ENCODE measurements at regions not wholly inside any gene's neighbourhood (a gene's known extent, or its start where the extent isn't known, plus 50 kb on each side); places are given as distances from the start of the nearest gene placed in this dataset.

DNA sequence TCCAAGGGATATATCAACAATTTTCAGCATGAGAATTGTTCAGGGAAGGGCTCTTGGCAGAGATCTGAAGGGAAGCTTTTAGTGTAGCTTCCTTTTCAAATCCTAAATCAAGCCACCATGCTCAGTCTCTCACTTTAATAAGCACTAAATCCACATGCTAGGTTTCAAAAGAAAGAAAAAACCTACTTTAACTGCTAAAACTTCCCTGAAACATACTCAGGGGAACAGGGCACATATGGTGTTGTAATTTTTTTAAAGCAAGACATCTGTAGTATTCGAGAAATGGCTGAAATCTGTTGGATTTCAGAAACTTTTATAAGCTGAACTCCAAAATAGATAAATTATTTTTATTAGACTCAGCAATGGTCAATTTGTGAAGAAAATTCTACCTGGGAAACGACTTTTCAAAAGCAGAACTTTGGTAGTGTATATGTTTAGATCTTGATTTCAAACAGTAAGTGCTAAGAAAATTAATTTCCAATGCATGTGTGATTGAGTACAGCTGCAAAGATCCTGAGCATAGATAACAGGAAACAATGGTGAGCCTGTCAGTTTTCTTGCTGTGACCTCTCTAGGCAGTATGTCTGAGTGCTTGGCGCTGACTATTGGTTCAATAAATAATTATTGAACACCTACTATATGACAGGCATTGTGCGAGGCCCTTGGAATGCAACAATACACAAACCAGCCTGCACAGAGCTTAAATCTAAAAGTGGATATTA is 804.5 kb upstream of the SOX9 start:
- H3K4me3 ChIP-seq (ENCODE audit: low read depth, low read length), result no peak overlapping the region
- H3K36me3 ChIP-seq (ENCODE audit: control insufficient read depth, insufficient read depth, low read length), result no peaks in the 10 kb centered on the region
- DNase-seq (ENCODE audit: low read depth), result no peak
- TF ChIP-seq, protein P1, sequence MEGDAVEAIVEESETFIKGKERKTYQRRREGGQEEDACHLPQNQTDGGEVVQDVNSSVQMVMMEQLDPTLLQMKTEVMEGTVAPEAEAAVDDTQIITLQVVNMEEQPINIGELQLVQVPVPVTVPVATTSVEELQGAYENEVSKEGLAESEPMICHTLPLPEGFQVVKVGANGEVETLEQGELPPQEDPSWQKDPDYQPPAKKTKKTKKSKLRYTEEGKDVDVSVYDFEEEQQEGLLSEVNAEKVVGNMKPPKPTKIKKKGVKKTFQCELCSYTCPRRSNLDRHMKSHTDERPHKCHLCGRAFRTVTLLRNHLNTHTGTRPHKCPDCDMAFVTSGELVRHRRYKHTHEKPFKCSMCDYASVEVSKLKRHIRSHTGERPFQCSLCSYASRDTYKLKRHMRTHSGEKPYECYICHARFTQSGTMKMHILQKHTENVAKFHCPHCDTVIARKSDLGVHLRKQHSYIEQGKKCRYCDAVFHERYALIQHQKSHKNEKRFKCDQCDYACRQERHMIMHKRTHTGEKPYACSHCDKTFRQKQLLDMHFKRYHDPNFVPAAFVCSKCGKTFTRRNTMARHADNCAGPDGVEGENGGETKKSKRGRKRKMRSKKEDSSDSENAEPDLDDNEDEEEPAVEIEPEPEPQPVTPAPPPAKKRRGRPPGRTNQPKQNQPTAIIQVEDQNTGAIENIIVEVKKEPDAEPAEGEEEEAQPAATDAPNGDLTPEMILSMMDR (IDR thresholded peaks at IDR 0.05; ENCODE audit: insufficient read depth, low read length, poor library complexity, severe bottlenecking), result no peak
- H3K27me3 ChIP-seq (ENCODE audit: control insufficient read depth, insufficient read depth, low read length), result no peaks in the 10 kb centered on the region

DNA sequence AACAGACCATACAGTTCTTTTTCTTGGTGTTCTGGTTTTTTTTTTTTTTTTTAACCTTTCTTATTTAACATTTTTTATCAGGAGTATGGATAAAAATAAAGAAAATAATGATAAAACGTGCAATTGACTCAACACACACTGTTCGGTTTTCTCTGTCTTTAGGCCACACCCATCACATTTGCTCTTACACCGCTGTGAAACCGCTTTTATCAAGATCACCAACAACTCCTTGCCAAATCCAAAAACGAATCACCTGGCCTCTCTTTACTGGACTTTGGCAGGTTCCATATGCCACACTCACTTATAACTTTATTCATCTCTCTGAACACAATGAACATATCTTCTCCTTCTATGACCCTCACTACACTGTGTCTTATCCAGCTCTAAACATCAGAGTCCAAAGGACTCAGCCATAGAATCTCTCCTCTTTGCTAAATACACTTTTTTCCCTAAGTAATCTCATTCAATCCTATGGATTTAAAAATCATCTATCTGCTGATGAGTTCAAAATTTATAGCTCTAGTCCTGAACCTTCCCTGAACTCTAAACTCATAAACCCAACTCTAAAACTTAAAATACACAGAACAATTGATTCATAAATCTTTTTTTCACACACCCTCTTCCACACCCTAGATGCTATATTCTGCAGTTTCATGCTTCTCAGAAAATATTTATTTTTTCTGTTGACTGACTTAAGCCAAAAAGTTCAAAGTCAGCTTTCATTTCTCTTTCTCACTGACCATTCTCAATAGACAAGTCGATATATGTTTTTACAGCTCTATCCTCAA is 800.6 kb upstream of the SOX9 start:
- TF ChIP-seq, protein P1 (IDR thresholded peaks at IDR 0.05; ENCODE audit: insufficient read depth, low read length, poor library complexity, severe bottlenecking), result no peak
- DNase-seq (ENCODE audit: low read depth), result no peak
- Histone ChIP-seq H3K36me3 (ENCODE audit: control insufficient read depth, insufficient read depth, low read length) (no peaks in the 10 kb centered on the region), H3K27me3 (ENCODE audit: control insufficient read depth, insufficient read depth, low read length) (no peaks in the 10 kb centered on the region), H3K4me3 (ENCODE audit: low read depth, low read length) (no peak overlapping the region)

DNA sequence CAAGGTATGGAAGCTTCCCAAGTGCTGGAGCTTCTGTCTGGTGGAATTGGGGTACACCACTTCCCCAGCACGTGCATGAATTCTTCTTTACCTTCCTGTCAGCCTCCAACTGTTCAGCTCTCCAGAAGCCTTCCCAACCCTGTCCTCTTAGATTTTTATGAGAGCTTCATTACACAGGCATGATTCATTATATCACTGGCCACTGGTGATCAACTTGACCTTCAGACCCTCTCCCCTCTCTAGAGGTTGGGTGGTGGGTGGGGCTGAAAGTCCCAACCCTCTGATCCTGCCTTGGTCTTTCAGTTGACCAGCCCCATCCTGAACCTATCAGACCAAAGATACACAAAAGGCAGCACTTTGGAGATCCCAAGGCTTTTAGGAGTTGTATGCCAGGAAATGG is 795.7 kb upstream of the SOX9 start:
- H3K27me3 ChIP-seq (ENCODE audit: control insufficient read depth, insufficient read depth, low read length), result no peaks in the 10 kb centered on the region
- DNase-seq (ENCODE audit: low read depth), result no peak
- H3K36me3 ChIP-seq (ENCODE audit: control insufficient read depth, insufficient read depth, low read length), result no peaks in the 10 kb centered on the region
- TF ChIP-seq, protein P1 (IDR thresholded peaks at IDR 0.05; ENCODE audit: insufficient read depth, low read length, poor library complexity, severe bottlenecking), result no peak
- no peak overlapping the region for H3K4me3 ChIP-seq (ENCODE audit: low read depth, low read length)

- TF ChIP-seq, protein P1 (IDR thresholded peaks at IDR 0.05; ENCODE audit: insufficient read depth, low read length, poor library complexity, severe bottlenecking), result no peak
- DNase-seq (ENCODE audit: low read depth), result no peak
- no peaks in the 10 kb centered on the region for H3K36me3 ChIP-seq (ENCODE audit: control insufficient read depth, insufficient read depth, low read length)
- no peaks in the 10 kb centered on the region for H3K27me3 ChIP-seq (ENCODE audit: control insufficient read depth, insufficient read depth, low read length)
- no peak overlapping the region for H3K4me3 ChIP-seq (ENCODE audit: low read depth, low read length)
Observed at GRCh38 chr17:71325886-71326285, 794.9 kb upstream of the SOX9 start.

GRCh38 chr17:71327376-71328059 is 793.3 kb upstream of the SOX9 start:
- TF ChIP-seq, protein P1 (IDR thresholded peaks at IDR 0.05; ENCODE audit: insufficient read depth, low read length, poor library complexity, severe bottlenecking), result no peak
- Histone ChIP-seq H3K27me3 (ENCODE audit: control insufficient read depth, insufficient read depth, low read length) (no peaks in the 10 kb centered on the region), H3K4me3 (ENCODE audit: low read depth, low read length) (no peak overlapping the region), H3K36me3 (ENCODE audit: control insufficient read depth, insufficient read depth, low read length) (no peaks in the 10 kb centered on the region)
- DNase-seq (ENCODE audit: low read depth), result no peak
